Lung (tissue), 12 donors: ENCODE measurements at regions not wholly inside any gene's neighbourhood (a gene's known extent, or its start where the extent isn't known, plus 50 kb on each side); places are given as distances from the start of the nearest gene placed in this dataset. TPM values are rescaled to one million over a fixed set of nuclear protein-coding genes. Genes with fewer than 3 reads are reported as not detected.

Source experiments
- ATAC-seq: fragments of 200-7000 bp; cut with Tn5 transposase; one replicate; pipeline ENCODE4 v1.9.1; 2020; ENCODE audit warnings: moderate number of reproducible peaks; ENCODE audit not compliant: insufficient read depth, low FRiP score
- DNase-seq, 3 donors: peaks; one replicate each; pipeline ENCODE4 v3.0.0-alpha.2; 2013 to 2017
- H3K27ac ChIP-seq, 2 donors: one replicate each; pipeline ENCODE4 v1.5.1; 2013; ENCODE audit warnings: mild to moderate bottlenecking in 2 of 2, moderate library complexity in 2 of 2, control low read depth in 1 of 2, inconsistent platforms in 1 of 2, low read depth in 1 of 2, low read length in 1 of 2
- H3K27me3 ChIP-seq, 3 donors: one replicate each; pipeline ENCODE4 v1.5.1; 2013; ENCODE audit warnings: low read length in 2 of 3; ENCODE audit not compliant: control insufficient read depth in 3 of 3, insufficient read depth in 3 of 3
- H3K36me3 ChIP-seq, 4 donors: one replicate each; pipeline ENCODE4 v1.5.1; 2013; ENCODE audit warnings: low read length in 4 of 4, mild to moderate bottlenecking in 1 of 4, moderate library complexity in 1 of 4; ENCODE audit not compliant: control insufficient read depth in 4 of 4, insufficient read depth in 4 of 4
- H3K4me1 ChIP-seq, 5 donors: one replicate each; pipeline ENCODE4 v1.5.1; 2013; ENCODE audit warnings: low read length in 5 of 5, mild to moderate bottlenecking in 2 of 5, moderate library complexity in 1 of 5; ENCODE audit not compliant: control insufficient read depth in 5 of 5, insufficient read depth in 5 of 5
- H3K4me3 ChIP-seq: one replicate; pipeline ENCODE4 v1.5.1; 2013; ENCODE audit warnings: mild to moderate bottlenecking, control low read depth, moderate library complexity
- H3K9ac ChIP-seq, 2 donors: one replicate each; pipeline ENCODE4 v1.5.1; 2013; ENCODE audit warnings: low read length in 2 of 2, control low read depth in 1 of 2; ENCODE audit not compliant: insufficient read depth in 1 of 2
- H3K9me3 ChIP-seq, 4 donors: one replicate each; pipeline ENCODE4 v1.5.1; 2013; ENCODE audit warnings: low read length in 3 of 4, mild to moderate bottlenecking in 1 of 4, moderate library complexity in 1 of 4; ENCODE audit not compliant: control insufficient read depth in 4 of 4, insufficient read depth in 3 of 4
- WGBS, 2 donors: extraction: QIAGEN DNeasy Blood & Tissue Kit; methylation state at CpG; one replicate each; pipeline ENCODE4 v1.1.7; 2013; 5-methylcytosine and 5-hydroxymethylcytosine counted together
- small RNA-seq: library from RNA; depleted of rRNA; stranded (forward); fragments of <200 nt; gene quantifications from one replicate; pipeline ENCODE3, GENCODE V24; 2014; ENCODE audit warnings: low replicate concordance
- TF ChIP-seq, protein P1 (sequence below): IDR thresholded peaks from 2 replicates; pipeline ENCODE4 v1.5.1; 2012; ENCODE audit warnings: mild to moderate bottlenecking; ENCODE audit errors: control extremely low read depth, extremely low read depth
- donor health status: control.
- donor health status: control.
- donor health status: Bipolar disorder and iron deficiency.
- donor health status: healthy.
- donor health status: DM: yes; HTN: yes; CAD: no.

DNA sequence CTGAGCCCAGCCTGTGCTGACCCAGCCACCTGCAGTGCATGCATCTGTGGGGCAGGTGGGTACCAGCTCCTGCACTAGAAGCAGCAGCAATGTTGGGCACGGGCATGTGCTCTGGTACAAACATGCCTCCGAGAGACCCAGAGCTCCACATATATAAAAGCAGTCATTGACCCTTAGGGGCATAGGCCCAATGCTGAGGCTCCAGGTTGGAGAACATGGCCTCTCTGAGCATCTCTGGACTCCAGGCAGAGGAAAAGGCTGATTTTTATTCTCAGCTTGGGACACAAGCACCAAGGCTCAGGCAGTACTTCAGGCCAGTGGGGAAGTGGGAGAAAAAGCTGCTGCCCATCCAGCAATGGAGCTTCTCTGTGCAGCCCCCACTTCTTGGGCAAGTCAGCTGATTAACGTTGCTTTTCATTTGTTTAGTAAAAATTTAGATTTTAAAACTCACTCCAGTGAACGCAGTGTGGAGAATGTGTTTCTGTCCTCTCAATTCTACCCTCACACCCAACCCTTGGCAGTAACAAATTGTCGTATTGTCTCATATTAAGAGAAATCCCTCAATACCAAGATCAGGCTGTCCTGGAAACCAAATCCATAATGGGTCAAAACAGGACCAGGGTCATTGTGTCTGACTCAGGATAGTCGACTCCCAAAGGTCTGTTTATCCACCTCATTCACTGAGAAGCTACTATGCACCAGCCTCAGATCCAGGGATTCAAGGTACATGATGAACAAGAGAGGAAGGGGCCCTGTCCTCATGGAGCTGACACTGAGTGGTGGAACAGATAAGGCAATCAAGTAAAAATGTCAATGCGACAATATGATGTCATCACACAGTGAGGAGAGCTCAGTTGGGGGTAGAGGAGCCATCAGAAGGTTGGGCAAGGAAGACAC is 50.6 kb upstream of the TOP3B start:
- H3K4me1 ChIP-seq = no peaks in the 10 kb centered on the region
- no peaks in the 10 kb centered on the region for H3K36me3 ChIP-seq
- TF ChIP-seq, protein P1, sequence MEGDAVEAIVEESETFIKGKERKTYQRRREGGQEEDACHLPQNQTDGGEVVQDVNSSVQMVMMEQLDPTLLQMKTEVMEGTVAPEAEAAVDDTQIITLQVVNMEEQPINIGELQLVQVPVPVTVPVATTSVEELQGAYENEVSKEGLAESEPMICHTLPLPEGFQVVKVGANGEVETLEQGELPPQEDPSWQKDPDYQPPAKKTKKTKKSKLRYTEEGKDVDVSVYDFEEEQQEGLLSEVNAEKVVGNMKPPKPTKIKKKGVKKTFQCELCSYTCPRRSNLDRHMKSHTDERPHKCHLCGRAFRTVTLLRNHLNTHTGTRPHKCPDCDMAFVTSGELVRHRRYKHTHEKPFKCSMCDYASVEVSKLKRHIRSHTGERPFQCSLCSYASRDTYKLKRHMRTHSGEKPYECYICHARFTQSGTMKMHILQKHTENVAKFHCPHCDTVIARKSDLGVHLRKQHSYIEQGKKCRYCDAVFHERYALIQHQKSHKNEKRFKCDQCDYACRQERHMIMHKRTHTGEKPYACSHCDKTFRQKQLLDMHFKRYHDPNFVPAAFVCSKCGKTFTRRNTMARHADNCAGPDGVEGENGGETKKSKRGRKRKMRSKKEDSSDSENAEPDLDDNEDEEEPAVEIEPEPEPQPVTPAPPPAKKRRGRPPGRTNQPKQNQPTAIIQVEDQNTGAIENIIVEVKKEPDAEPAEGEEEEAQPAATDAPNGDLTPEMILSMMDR = no peak
- DNase-seq (no peak), ATAC-seq (no peak)
- H3K27me3 ChIP-seq = no peaks in the 10 kb centered on the region
- H3K27ac ChIP-seq = no peak overlapping the region
- H3K9me3 ChIP-seq = peaks cover 0 to 2% (median 0%) of the 10 kb centered on the region in 4 donors
- WGBS, 2 donors = 88 to 94% methylated on average over 7 of the region's 7 CpGs
- no peak overlapping the region for H3K4me3 ChIP-seq
- H3K9ac ChIP-seq = no peak overlapping the region

DNA sequence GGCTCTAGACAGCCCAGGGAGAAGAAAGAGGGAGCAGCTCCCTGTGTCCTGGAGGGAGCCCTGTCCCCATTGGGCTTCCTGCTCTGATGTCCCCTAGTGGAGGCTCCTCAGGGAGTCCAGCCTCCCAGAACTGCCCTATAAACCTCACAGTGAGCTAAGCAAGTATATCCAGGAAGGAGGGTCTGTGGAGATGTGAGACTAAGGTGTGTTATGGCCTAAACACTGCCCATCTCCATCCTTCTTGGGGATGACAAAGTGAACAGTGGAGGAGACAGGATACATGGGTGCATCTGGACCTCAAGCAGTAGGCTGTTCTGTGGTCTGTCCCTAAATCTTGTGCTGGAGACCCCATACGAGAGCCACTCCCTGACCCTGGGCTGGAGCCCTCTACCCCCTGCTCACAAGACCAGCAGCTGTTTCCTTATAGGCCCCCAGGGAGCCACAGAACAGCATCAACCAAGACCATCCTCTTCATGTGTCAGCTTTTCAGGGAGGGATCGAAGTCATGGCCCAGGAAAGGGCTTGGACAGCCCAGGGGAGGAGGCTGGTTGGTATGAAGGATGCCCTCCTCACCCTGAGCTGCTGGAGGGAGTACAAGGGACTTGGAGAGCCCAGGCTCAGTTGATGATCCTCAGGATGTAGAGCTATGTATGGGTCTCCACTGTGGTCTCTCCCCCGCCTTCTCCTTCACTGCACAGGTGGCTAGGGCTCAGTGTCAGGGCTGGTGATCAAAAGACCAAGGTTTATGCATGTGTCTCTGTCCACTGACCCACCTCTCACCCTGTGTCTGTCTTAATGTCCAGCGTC is 49.7 kb upstream of the TOP3B start:
- peaks cover 0 to 2% (median 0%) of the 10 kb centered on the region in 4 donors for H3K9me3 ChIP-seq
- ATAC-seq (no peak), DNase-seq (no peak)
- no peaks in the 10 kb centered on the region for H3K36me3 ChIP-seq
- 78 to 91% methylated on average over 4 of the region's 4 CpGs for WGBS, 2 donors
- no peak overlapping the region for H3K4me3 ChIP-seq
- no peak overlapping the region for H3K27ac ChIP-seq
- no peaks in the 10 kb centered on the region for H3K27me3 ChIP-seq
- TF ChIP-seq, protein P1 = no peak
- H3K9ac ChIP-seq = no peak overlapping the region
- no peaks in the 10 kb centered on the region for H3K4me1 ChIP-seq

Small RNA genes in the stretch of these regions (small RNA-seq; reads per million reads assigned to genes)
- gene AC245452.3 = not detected
- not detected for gene AC245517.3
- not detected for gene AC245517.5
- gene IGLVIV-59 = not detected
